Neural cell (in vitro differentiated cells): ENCODE measurements at regions not wholly inside any gene's neighbourhood (a gene's known extent, or its start where the extent isn't known, plus 50 kb on each side); places are given as distances from the start of the nearest gene placed in this dataset.

Experiments
- small RNA-seq, 3 experiments: library from RNA; depleted of rRNA; stranded (forward); fragments of <200 nt; gene quantifications; one replicate each; pipeline ENCODE3, GENCODE V24; 2012

Small RNA genes lying in the stretch of these regions (small RNA-seq; reads per million reads assigned to genes)
- 0 reads per million in 3 experiments for gene MIR4532
